Testis (tissue), 2 donors: ENCODE measurements at regions not wholly inside any gene's neighbourhood (a gene's known extent, or its start where the extent isn't known, plus 50 kb on each side); places are given as distances from the start of the nearest gene placed in this dataset.

ENCODE experiments used
- POLR2A ChIP-seq: fragments of 450-650 bp; IDR thresholded peaks from one replicate; pipeline ENCODE4 v1.6.1; 2017; ENCODE audit warnings: antibody characterized with exemption, mild to moderate bottlenecking, moderate library complexity
- TF ChIP-seq, protein P1 (sequence below), 3 experiments: fragments of 450-650 bp in 2 of 3; fragments of 200-600 bp in 1 of 3; sonication (generic) in 1 of 3; IDR thresholded peaks; one replicate each; pipeline ENCODE4 v1.5.1; 2016 to 2019; ENCODE audit warnings: antibody characterized with exemption in 3 of 3, mild to moderate bottlenecking in 2 of 3, moderate library complexity in 1 of 3

DNA sequence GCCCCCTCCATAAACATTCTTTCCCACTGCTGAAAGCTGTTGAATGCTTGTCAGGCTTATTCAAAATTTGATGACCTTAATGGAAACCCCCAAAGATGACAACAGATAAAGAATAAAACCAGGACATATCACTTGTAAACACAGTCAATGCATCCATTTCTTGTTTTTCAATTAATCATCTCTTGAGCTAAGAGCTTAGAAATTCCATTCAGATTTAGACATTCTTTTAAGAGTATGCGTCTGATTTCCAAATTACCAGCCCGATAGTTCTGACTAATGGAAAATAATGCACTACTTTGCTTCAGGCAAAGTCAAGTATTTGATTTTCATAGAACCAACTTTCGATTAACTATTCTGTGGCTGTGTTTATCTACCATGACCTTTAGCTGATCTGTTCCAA is 100.6 kb upstream of the RUNX1 start:
- TF ChIP-seq, protein P1, sequence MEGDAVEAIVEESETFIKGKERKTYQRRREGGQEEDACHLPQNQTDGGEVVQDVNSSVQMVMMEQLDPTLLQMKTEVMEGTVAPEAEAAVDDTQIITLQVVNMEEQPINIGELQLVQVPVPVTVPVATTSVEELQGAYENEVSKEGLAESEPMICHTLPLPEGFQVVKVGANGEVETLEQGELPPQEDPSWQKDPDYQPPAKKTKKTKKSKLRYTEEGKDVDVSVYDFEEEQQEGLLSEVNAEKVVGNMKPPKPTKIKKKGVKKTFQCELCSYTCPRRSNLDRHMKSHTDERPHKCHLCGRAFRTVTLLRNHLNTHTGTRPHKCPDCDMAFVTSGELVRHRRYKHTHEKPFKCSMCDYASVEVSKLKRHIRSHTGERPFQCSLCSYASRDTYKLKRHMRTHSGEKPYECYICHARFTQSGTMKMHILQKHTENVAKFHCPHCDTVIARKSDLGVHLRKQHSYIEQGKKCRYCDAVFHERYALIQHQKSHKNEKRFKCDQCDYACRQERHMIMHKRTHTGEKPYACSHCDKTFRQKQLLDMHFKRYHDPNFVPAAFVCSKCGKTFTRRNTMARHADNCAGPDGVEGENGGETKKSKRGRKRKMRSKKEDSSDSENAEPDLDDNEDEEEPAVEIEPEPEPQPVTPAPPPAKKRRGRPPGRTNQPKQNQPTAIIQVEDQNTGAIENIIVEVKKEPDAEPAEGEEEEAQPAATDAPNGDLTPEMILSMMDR (IDR thresholded peaks at IDR 0.05): no peak
- TF ChIP-seq POLR2A: no peak
